ENCODE measurements at regions not wholly inside any gene's neighbourhood (a gene's known extent, or its start where the extent isn't known, plus 50 kb on each side); places are given as distances from the start of the nearest gene placed in this dataset.

DNA sequence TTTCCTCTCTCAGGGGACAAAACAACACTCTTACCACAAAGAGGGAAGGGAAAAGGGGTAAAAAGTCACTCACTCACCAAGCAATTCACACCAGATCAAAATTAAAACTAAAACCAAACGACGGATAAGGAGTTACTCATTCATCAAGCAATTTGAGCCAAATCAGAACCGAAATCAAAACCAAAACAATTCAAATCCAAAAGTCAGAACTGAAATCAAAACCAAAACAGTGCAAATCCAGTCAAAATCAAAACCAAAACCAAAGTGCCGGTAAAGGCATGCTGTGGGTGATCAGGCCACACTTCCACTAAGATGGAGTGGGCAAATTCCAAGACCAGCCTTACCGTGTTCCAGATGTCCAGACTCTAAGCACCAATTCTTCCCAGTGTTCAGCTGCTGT is 717.9 kb downstream of the AMY1C start:
- H3K4me3 ChIP-seq (ENCODE audit: low read depth, low read length): no peak overlapping the region
- TF ChIP-seq, protein P1, sequence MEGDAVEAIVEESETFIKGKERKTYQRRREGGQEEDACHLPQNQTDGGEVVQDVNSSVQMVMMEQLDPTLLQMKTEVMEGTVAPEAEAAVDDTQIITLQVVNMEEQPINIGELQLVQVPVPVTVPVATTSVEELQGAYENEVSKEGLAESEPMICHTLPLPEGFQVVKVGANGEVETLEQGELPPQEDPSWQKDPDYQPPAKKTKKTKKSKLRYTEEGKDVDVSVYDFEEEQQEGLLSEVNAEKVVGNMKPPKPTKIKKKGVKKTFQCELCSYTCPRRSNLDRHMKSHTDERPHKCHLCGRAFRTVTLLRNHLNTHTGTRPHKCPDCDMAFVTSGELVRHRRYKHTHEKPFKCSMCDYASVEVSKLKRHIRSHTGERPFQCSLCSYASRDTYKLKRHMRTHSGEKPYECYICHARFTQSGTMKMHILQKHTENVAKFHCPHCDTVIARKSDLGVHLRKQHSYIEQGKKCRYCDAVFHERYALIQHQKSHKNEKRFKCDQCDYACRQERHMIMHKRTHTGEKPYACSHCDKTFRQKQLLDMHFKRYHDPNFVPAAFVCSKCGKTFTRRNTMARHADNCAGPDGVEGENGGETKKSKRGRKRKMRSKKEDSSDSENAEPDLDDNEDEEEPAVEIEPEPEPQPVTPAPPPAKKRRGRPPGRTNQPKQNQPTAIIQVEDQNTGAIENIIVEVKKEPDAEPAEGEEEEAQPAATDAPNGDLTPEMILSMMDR (IDR thresholded peaks at IDR 0.05; ENCODE audit: low read depth, low read length): no peak
- in situ Hi-C loops (cut with HindIII; ENCODE audit: low sequenced_read_pairs): no loop called here
- no peak for DNase-seq (ENCODE audit: low read depth, low spot score)

DNA sequence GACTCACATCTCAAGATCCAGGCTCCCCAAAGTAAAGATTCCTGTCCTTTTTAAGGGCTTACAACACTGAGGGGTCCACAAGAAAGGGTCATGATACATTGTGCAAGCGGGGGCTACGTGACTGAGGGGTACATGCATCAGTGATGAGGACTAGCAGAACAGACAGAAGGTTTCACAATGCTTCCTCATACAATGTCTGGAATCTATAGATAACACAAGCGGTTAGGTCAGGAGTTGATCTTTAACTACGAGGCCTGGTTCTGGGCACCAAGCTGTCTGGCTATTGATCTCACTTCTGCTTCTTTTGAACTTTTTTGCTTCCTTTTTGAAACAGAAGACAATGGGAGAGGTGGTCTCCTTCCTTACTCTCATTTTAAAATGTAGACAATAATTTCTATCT is 718.6 kb downstream of the AMY1C start:
- in situ Hi-C loops (cut with HindIII; ENCODE audit: low sequenced_read_pairs): no loop called here
- TF ChIP-seq, protein P1 (IDR thresholded peaks at IDR 0.05; ENCODE audit: low read depth, low read length): no peak
- no peak overlapping the region for H3K4me3 ChIP-seq (ENCODE audit: low read depth, low read length)
- DNase-seq (ENCODE audit: low read depth, low spot score): no peak

DNA sequence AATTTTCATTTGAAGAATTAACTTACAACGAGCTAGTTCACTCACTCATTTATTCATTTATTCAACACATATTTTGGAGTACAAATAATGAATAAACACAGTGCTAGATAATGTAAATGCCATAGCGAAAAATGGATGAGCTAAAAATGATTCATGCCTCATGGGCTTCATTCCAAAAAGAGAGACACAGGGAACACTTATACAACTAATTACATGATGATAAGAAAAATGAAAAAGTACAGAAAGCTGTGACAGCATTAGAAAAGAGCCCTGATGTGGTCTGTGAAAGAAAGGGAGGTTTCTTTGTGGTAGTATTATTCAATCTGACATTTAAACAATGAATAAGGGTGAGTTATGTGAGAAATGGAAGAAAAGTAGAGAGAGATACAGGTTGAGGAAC is 726.4 kb downstream of the AMY1C start:
- TF ChIP-seq, protein P1 (IDR thresholded peaks at IDR 0.05; ENCODE audit: low read depth, low read length): no peak
- no peak for DNase-seq (ENCODE audit: low read depth, low spot score)
- in situ Hi-C loops (cut with HindIII; ENCODE audit: low sequenced_read_pairs): no loop called here
- H3K4me3 ChIP-seq (ENCODE audit: low read depth, low read length): no peak overlapping the region

DNA sequence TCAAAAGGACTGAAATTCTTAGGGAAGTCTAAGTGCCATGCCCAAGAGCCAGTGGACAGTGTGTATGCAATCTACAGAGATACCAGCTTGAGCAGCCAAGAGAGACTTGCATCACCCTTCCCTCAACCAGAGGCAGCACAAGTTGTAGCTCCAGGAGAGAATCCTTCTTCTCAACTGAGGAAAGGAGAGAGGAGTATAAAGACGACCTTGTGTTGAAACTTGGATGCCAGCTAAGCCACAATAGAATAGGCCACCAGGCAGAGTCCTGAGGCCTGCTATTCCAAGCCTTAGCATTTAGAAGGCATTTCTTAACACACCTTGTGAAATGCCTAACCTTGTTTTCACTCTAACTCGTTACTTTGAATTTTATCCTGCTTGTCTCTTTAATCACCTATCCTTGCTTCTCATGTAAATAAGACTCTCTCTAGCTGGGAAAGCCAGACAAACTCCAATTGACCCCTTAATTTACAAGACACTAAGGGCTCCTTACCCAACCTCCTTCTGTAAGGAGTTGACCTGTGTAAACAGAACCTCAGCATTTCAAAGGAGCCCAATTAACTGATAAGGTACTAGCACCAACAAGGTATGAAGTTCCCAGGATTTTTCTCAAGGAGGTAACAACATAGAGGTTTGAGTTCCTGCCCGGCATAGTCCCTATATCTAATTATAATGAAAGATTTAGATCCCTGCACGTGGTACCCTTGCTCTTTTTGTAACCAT is 738.8 kb downstream of the AMY1C start:
- DNase-seq (ENCODE audit: low read depth, low spot score): no peak
- in situ Hi-C loops (cut with HindIII; ENCODE audit: low sequenced_read_pairs): no loop called here
- TF ChIP-seq, protein P1 (IDR thresholded peaks at IDR 0.05; ENCODE audit: low read depth, low read length): no peak
- H3K4me3 ChIP-seq (ENCODE audit: low read depth, low read length): no peak overlapping the region

DNA sequence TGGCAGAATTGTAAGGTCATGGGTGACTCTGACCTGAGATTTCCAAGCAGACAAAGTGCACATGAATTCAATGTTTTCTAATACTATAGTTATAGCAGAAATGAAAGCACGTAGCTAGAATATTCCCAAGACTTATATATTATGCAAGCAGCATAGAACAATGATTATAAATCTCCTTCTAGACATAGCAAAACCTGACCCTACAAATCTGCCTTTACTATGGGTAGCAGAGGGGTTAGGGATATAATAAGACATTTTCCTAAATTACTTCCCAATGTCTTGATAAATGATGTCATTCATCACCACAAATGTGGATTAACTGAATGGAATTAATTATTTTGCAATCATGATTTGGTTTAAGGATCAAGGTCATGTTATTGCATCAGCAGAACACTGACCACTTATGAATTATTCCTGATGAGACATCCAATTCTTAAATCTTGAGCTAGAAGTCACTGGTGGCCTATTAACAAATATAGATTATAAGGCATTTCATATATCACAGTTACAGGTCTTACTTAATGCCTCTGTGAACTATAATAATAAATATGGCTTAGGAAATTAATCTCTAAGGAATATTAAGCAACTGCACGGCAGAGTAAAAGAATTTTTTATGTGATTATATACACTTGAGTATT is 776.6 kb downstream of the AMY1C start:
- no peak overlapping the region for H3K4me3 ChIP-seq (ENCODE audit: low read depth, low read length)
- in situ Hi-C loops (cut with HindIII; ENCODE audit: low sequenced_read_pairs): no loop called here
- no peak for DNase-seq (ENCODE audit: low read depth, low spot score)
- TF ChIP-seq, protein P1 (IDR thresholded peaks at IDR 0.05; ENCODE audit: low read depth, low read length): no peak

DNA sequence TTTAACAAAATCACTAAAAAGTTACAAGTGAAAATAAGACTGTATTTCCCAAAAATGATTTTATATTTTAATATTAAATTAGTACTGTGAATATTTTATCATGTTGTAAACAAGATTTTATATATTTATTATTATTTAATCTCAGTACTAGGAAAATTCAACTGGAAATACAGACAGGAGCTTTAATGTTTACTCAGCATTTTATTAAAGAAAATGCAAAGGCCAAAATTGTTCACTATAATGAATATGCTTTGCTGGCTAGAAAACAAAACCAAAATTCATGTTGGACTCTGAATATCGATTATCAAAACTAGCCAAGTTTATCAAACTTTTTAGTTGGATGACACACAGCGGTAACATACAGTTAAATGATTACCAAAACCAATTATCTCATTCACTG is 782.3 kb downstream of the AMY1C start:
- TF ChIP-seq, protein P1 (IDR thresholded peaks at IDR 0.05; ENCODE audit: low read depth, low read length): no peak
- no peak for DNase-seq (ENCODE audit: low read depth, low spot score)
- in situ Hi-C loops (cut with HindIII; ENCODE audit: low sequenced_read_pairs): no loop called here
- H3K4me3 ChIP-seq (ENCODE audit: low read depth, low read length): no peak overlapping the region

All from astrocyte of the spinal cord (primary cell).